Sciatic nerve (tissue), 2 donors: ENCODE measurements at regions not wholly inside any gene's neighbourhood (a gene's known extent, or its start where the extent isn't known, plus 50 kb on each side); places are given as distances from the start of the nearest gene placed in this dataset.
"Not testable (repeated sequence)": the region's sequence is repeated elsewhere in the genome, so short reads cannot be mapped to it uniquely, and the experiment has no call there.

ENCODE experiments used
- ATAC-seq: fragments of 200-7000 bp; cut with Tn5 transposase; one replicate; pipeline ENCODE4 v1.9.1; 2020; ENCODE audit warnings: mild to moderate bottlenecking, moderate library complexity
- DNase-seq: peaks from one replicate; pipeline ENCODE4 v3.0.0-alpha.2; 2020; ENCODE audit warnings: low spot score
- intact Hi-C: fragments of 100-400 bp; cut with DNase I; formaldehyde crosslinking; loops from one replicate; pipeline ENCODE4 v1.14.2; 2022
- donor health status: DM: no; HTN: no; CAD: no.
- donor health status: DM: no; HTN: no; CAD: no.

DNA sequence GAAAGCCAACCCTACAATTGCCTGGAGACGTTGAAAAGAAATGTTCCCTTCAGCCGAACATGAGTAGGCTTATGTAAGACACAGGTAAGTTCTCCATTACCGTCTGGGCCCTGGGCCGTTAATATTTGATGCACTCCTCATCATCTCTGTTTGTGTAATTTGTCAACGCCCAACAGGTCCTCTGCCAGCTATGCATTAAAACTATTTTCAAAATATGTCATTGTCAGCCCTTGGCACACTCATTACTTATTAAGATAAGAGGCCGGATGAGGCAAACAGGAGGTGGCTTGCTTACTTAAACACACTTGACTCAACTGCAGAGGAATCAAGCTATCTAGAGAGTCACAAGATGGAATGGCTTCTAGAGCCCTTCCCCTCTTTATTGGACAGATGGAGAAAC, 544.9 kb downstream of the TOX3 start:
- DNase-seq (no peak), ATAC-seq (no peak)
- intact Hi-C loops: no loop called here

DNA sequence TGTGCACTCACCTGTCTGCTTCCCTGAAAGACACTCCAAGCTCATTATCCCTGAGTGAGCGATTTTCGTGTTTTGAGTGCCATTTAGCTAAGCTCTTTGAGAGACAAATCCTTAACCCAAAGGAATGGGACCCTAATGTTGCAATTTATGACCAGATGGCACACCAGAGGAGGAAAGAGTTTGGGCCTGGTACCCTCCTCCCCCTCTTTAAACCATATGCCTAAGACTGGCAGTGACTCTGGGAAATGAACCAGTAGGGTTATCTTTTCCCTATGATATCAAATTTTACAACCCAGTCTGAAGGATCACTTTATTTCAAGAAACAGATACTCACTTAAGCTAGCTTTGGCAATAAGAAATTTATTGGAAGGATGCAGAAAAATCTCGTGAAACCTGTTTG, 550.4 kb downstream of the TOX3 start:
- intact Hi-C loops: no loop called here
- no peak for DNase-seq
- no peak for ATAC-seq

DNA sequence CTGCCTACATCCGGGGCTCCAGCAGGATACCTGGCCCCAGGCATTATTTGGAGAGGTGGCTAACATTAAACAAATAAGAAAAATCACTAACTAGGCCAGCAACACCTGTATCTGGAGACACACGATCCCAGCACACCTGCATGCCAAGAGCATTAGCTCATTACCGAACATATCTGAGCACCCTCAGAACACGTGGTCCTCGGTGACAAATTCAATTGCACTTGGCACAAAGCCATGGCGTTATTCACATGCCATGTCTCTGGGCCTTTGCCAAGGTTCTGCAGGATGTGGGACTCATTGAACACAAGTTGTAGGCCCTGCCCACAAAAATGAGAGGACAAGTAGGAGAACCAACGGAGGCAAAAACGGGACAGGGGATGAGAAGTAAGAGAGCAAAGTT, 552.3 kb downstream of the TOX3 start:
- no peak for ATAC-seq
- intact Hi-C loops: no loop called here

DNA sequence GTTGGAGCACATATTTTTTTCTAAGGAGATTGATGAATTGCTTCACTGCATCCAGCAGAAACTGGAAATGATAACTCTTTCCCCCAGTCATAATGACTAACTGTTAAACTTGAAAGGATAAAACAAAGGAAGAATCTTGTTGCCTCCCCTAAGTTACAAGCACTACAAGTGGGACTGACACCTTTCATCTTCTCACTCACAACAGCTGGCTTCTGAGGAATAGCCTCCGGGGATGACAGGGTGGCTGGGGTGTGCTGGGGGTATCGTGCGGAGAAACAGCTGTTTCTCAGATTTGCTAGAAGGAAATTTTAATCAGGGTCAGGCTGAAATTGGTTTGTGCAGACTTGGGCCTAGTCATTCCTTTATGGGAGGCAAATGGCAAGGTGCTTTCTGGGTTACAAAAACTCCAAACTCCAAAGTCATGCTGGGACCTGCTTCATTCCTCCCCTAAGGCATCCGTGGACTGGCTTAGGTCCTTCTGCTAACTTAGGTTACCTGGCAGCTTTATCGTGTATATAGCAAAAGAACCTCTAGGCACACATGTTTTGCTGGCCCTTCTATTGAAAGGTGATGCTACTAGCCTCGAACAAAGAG, 557.2 kb downstream of the TOX3 start:
- DNase-seq: no peak
- ATAC-seq: no peak
- intact Hi-C loops: no loop called here

More for the DNA sequence above, 552.3 kb downstream of the TOX3 start:
- DNase-seq: no peak

DNA sequence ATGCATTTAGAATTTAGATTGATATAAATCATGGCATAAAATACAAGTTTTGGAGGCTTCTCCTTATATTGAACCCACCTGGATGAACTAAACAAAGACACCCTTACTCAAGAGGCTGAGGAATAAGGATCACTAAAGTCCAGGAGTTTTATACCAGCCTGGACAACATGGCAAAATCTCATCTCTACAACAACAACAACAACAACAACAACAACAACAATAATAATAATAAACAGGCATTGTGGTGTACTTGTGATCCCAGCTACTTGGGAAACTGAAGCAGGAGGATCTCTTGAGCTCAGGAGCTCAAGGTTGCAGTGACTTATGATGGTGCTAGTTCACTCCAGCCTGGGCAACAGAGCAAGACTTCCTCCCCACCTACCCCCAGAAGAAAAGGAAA, 558.0 kb downstream of the TOX3 start:
- DNase-seq (no peak), ATAC-seq (no peak)
- intact Hi-C loops: no loop called here

DNA sequence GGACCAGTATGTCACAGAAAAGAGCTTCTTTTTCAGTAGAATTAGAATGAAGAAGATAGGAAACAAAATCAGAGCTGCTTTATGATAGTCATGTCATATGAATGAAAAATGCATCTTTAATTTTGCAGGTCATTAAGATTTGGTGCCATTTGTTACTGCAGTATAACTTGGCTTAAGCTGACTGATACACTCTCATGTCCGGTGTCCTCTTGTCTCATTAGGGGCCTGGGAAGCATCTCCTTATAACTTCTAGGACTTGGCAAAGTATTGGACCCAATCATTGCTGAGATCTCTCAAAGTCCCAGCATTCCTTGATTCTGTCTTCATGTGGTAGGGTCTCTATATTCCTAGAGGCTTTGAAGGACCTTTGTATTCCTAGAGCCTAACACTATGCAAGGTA, 559.4 kb downstream of the TOX3 start:
- no peak for DNase-seq
- intact Hi-C loops: no loop called here
- ATAC-seq: no peak

DNA sequence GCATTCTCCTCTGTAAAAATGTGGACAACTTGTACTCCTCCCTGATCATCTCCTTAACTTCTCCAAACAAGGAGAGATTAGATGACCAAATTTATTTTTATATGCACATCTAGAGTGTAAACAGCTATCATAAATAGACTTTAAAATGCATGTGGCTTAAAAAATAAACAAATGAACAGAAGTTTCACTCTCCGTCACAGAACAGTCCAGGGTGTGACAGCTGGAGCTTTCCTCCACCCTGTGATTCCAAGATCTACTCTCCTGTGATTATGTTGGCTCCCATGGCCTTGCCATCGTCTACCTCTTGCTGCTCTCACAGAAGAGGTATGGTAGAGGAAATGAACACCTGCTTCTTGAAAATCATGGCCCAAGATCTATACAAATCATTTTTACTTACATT, 560.2 kb downstream of the TOX3 start:
- ATAC-seq (no peak), DNase-seq (no peak)
- intact Hi-C loops: no loop called here

DNA sequence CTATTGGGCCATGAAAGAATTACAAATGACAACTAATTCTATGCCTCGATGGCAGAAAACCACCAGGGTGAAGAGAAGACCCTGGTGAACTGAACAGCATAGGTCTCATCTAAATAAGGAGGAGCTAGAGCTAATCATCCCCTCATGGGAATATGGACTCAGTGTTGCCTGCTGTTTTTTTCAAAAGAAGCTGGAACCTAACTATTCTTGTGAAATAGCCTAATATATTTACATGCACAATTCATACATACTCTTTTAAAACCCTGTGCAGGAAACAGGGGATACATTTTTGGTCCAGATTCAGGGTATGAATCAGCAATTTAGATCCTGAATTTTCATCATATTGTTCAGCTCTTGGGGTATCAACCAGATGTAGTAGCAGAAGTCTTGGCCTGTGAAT, 560.6 kb downstream of the TOX3 start:
- ATAC-seq: no peak
- intact Hi-C loops: no loop called here
- no peak for DNase-seq

DNA sequence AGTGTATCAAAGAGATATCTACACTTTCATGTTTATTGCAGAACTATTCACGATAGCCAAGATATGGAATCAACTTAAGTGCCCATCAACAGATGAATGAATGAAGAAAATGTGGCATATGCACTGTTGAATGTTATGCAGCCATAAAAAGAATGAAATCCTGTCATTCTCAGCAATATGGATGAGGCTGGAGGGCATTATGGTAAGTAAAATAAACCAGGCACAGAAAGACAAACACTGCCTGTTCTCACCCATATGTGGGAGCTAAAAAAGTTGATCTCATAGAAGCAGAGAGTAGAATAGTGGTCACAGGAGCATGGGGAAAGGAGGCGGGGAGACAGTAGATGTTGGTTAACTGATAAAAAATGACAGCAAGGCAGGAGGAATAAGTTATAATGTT, 561.8 kb downstream of the TOX3 start:
- ATAC-seq: no peak
- intact Hi-C loops: no loop called here
- DNase-seq: no peak

DNA sequence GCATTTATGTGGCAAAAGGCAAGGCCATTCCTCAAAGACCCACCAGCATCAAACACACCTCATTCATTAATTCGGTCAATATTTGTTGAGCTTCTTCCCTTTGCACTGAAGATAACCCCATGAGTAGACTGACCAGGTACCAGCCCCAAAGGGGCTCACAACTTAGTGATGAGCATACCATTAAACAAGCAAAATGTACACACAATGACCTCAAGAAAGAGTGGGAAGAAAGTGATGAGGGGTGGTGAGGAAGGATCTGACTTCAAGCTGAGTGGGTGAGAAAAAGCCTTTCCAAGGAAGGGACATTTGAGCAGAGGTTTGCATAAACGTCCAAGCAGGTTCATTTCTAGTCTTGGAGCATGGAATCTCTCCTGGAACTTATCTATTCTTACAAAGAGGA, 562.5 kb downstream of the TOX3 start:
- DNase-seq (no peak), ATAC-seq (no peak)
- intact Hi-C loops: no loop called here

DNA sequence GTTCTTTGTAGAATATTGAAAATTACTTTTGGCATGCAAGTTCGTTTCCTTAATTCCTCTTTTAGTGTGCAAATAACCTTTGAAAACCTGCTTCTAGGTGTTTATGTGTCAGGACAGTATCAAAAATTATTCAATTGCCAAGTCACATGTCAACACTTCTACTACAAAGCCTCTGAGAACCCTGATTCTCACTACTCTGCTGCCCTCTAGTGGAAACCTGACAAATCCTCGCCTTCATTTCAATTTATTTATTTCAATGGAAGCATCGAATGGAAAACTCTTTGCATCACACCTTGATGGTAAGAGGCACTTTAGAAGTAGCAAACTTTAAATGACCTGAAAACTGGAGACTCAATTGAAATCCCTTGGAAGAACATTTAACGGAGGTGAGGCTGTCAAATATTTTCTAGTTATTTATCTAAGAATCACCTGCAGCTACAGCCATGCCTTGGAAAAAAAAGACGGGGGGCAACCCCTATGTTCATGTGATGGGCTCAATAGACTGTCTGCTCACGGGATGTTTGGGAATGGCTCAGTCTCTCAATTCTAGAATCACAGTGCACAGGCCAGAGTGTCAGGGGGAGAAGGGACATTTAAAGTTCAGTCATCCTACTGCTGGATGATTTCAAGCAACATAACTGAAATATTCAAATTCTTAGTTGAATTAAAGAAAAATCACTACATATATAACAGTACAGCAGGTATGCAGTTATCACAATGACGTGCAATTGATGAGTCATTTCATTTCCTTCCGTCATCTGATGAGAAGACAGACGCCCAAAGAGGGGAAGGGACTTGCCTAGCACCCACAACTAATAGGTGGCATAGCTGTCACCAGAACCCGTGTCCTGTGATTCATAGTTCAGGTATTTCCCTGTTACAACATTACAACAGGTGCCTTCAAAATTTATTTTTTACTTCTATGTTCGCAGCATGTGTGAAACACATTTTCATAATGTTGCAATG, 563.9 kb downstream of the TOX3 start:
- intact Hi-C loops: no loop called here
- DNase-seq (no peak), ATAC-seq (no peak)

DNA sequence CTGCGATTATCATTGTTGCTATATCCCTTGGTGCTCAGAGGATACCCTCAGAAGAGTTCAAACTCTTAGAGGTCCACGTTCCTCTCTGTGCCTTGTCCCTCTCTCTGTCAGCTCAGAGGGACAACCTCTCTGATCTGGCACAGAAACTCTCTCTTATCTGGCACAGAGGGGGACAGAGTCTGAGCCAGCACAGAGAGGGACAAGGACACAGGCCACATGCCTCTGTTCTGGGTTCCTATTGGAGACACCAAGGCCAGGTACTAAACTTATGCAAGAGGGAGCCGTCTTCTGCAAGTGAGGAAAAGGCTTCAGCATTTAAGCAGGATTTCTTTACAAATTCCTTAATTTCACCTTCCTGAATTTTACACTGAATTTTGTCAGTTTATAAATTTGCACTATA, 565.2 kb downstream of the TOX3 start:
- ATAC-seq (no peak), DNase-seq (no peak)
- intact Hi-C loops: no loop called here

DNA sequence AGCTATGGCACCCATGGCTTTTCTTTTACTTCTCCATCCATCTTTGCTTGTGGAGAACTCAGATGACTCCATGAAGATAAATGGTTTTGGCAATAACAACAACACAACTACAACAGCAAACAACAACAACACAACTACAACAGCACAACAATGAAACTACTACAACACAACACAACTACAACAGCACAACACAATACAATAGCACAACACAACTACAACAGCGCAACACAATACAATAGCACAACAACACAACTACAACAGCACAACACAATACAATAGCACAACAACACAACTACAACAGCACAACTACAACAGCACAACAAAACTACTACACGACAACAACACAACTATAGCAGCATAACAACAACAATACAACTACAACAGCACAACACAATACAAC, 569.4 kb downstream of the TOX3 start:
- ATAC-seq, intact Hi-C loops, DNase-seq: not testable (repeated sequence)

DNA sequence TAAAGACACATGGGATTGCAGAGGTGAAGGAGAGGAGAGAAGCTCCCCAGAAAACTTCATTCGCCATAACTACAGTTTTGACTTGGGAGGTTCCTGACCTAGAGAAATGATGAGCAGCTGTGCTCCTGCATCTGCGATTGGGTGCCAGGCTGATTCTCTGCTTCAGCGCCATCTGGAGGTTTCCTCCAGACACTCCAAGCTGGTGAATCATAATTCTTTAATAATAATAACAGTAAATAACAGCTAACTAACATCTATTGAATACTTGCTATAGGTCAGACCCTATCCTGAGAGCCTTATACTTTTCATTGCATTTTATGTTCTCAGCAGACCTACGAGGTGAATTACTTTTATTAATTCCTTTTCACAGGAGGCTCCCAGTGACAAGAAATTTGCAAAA, 575.8 kb downstream of the TOX3 start:
- DNase-seq: no peak
- intact Hi-C loops: no loop called here
- no peak for ATAC-seq

DNA sequence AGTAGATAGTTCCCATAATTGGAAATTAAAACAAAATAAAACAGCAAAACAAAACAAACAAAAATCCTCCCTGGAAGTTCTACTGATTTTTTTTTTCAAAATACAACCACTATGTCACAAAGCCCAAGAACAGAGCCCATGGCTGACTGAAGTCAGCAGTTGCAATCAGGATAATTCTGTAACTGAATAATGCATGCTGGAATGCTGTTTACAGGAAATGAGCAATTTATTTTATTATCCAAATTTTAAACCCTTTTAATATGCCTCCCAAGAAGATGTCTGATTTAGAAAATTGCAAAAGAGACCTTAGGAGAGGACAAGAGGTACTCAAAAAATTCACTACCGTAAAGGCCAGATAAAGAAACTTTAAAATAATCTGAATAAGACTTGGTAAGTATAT, 578.2 kb downstream of the TOX3 start:
- ATAC-seq (no peak), DNase-seq (no peak)
- intact Hi-C loops: no loop called here

DNA sequence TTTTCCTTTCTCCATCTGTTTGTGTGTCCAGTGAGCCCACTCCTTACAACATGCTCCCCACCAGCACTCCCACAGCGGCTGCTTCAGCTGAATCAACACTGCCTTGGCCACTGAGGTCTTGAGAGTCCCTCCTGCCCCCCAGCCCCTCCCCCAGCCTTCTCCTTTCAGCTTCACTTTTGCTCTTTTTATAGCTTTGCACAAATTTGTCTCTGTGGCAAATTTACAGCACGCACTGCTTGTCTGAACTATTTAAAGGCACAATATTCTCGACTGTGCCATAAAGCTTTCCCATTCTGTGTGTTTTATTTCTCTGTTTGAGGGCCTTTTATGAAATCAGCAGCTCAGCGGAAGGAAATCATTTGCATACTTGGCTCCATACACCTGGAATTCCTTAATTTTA, 579.3 kb downstream of the TOX3 start:
- DNase-seq (no peak), ATAC-seq (peak; percentile 32)
- intact Hi-C loops: no loop called here

DNA sequence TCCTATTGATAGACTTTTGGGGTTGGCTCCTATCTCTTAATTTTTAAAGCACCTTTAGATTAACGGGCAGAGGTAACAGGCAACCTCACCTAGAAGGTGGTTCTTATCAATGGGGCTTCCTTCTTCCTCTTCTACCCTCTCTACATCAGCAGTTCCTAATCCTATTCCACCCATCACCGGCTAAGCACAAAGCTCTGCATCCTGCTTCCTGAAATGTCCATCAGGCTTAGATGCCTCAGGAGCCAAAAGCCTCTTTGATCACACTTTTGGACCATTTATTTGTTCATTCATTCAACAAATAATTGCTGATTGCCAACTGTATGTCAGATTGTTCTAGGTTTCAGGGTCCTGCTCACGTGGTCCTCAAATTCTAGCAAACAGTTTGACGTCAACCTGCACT, 586.0 kb downstream of the TOX3 start:
- intact Hi-C loops: no loop called here
- no peak for ATAC-seq
- DNase-seq: no peak

DNA sequence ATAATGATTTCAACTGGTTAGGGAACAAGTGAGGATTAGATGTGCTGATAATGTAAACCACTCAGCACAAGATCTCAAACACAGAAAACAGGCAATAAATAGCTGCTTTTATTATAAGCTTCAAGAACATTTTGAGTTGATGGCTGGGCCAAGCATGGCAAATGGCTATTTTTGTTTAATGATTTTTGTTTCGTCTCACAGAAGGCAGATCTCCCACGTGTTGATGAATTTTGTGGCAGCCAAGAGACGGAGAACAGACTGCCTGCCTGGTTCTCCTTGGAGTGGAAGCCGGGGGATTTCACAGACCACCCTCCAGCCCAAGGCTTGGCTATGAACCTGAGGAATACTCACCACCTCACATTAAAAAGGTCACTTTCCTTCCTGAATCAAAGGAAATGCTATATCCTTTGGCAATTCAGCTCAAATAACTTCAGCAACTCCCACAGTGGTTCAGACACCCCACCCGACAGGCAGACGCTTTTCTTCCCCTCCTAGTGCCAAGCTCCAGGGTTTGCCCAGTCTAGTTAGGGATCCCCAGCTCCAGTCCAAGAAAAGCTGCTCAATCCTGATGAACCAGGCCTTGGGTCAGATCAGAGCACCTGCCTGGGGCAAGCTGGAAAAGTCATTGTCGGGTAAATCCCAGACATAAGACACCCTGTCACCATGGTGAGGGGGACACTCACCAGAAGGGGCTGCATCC, 593.5 kb downstream of the TOX3 start:
- no peak for ATAC-seq
- DNase-seq: no peak
- intact Hi-C loops: no loop called here

DNA sequence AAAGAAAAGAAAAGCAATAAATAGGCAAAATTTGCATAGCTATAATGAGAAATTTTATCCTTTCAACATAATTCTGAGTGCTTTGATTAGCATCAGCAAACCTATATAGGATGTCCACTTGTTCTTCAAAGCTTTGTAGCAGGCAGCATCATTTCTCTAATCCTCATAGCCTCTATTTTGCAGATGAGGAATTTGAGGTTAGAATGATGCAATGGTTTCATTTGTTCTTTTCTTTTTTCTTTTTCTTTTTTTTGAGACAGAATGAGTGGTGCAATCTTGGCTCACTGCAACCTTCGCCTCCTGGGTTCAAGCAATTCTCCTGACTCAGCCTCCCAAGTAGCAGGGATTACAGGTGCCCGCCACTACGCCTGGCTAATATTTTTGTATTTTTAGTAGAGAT, 594.4 kb downstream of the TOX3 start:
- intact Hi-C loops: no loop called here
- no peak for ATAC-seq
- DNase-seq: no peak

DNA sequence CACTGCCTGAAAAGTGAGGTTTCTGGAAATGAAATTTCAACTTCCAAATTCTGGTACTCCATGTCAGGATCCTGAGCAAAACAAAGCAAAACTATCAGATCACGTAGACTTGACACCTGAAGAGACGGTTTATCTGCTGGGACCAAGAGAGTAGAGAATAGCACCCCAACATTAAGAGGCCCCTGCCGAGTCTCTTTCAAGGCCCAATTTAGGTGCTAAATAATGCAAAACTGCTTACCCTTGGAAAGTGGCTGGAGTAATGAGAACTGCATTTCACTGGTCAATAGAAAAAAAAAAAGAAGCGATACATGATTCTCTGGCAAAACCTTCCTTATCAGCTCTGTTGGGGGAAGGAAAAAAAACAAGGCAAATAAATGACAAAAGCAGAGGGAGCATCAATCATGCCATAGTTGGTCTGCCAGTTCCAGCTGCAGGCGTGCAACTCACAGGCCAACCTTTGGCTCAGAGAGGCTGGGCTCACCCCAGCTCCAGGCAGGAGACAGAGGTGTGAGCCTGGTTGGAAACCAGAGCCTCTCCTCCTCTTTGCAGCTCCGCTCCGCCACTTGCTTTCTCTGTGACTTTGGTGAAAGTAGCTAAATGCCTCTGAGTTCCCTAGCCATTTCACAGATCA, 595.2 kb downstream of the TOX3 start:
- DNase-seq (no peak), ATAC-seq (no peak)
- intact Hi-C loops: no loop called here
